ENCODE measurements at regions not wholly inside any gene's neighbourhood (a gene's known extent, or its start where the extent isn't known, plus 50 kb on each side); places are given as distances from the start of the nearest gene placed in this dataset.

GRCh38 chr1:187809549-187809948 lies 980.8 kb downstream of the PLA2G4A start (continued):
- TF ChIP-seq ZBTB33 (IDR thresholded peaks at IDR 0.05), result no peak
- no peak for TF ChIP-seq RXRA (IDR thresholded peaks at IDR 0.05)
- no peak for TF ChIP-seq FOXA1 (IDR thresholded peaks at IDR 0.05)
- TF ChIP-seq TAF1 (conservative IDR thresholded peaks at IDR 0.05), result no peak
- TF ChIP-seq ATF3 (IDR thresholded peaks at IDR 0.05), result no peak
- no peak for TF ChIP-seq EGR1 (IDR thresholded peaks at IDR 0.05; ENCODE audit: low read depth in 2 of 2)
- no peak for TF ChIP-seq RAD21 (IDR thresholded peaks at IDR 0.05)
- no peak for TF ChIP-seq HNF4G (IDR thresholded peaks at IDR 0.05)
- no peak for TF ChIP-seq MAX (IDR thresholded peaks at IDR 0.05)

- no peak for DNase-seq (ENCODE audit: low spot score)
- Histone ChIP-seq H3K9ac (ENCODE audit: low read depth in 1 of 2, low read length in 2 of 2) (no peak overlapping the region), H3K9me3 (ENCODE audit: control insufficient read depth in 4 of 4, low read length in 3 of 4) (no peaks in the 10 kb centered on the region), H3K4me3 (ENCODE audit: low read depth in 1 of 3, low read length in 3 of 3) (no peak overlapping the region), H3K36me3 (ENCODE audit: control insufficient read depth in 4 of 4, insufficient read depth in 3 of 4, low read depth in 1 of 4, low read length in 3 of 4) (no peaks in the 10 kb centered on the region), H3K27me3 (ENCODE audit: control insufficient read depth in 4 of 4, insufficient read depth in 4 of 4, low read length in 3 of 4) (no peaks in the 10 kb centered on the region), H3K4me1 (ENCODE audit: control insufficient read depth in 4 of 4, insufficient read depth in 4 of 4, low read length in 3 of 4) (no peaks in the 10 kb centered on the region), H3K27ac (ENCODE audit: low read depth in 1 of 2, low read length in 2 of 2) (no peak overlapping the region)
- 86% methylated on average over 2 of the region's 2 CpGs for WGBS
- TF ChIP-seq YY1 (IDR thresholded peaks at IDR 0.05) (no peak), TAF1 (conservative IDR thresholded peaks at IDR 0.05) (no peak), NR2F2 (IDR thresholded peaks at IDR 0.05) (no peak), HNF4A (conservative IDR thresholded peaks at IDR 0.05) (no peak), FOXA1 (IDR thresholded peaks at IDR 0.05) (no peak), REST (IDR thresholded peaks at IDR 0.05) (no peak), SP1 (IDR thresholded peaks at IDR 0.05) (no peak), GABPA (IDR thresholded peaks at IDR 0.05 in 1 of 2, conservative IDR thresholded peaks at IDR 0.05 in 1 of 2) (no peak), JUND (IDR thresholded peaks at IDR 0.05) (no peak), EGR1 (IDR thresholded peaks at IDR 0.05; ENCODE audit: low read depth in 2 of 2) (no peak), ATF3 (IDR thresholded peaks at IDR 0.05) (no peak), FOXA2 (IDR thresholded peaks at IDR 0.05) (no peak), CTCF (IDR thresholded peaks at IDR 0.05; ENCODE audit: low read depth, low read length, missing input control) (no peak), HNF4G (IDR thresholded peaks at IDR 0.05) (no peak), RXRA (IDR thresholded peaks at IDR 0.05) (no peak), ZBTB33 (IDR thresholded peaks at IDR 0.05) (no peak), MAX (IDR thresholded peaks at IDR 0.05) (no peak)
Measured at GRCh38 chr1:187816646-187817045, 987.9 kb downstream of the PLA2G4A start.

All from liver (tissue), 8 donors.